Fibroblast of lung (primary cell): ENCODE measurements at regions not wholly inside any gene's neighbourhood (a gene's known extent, or its start where the extent isn't known, plus 50 kb on each side); places are given as distances from the start of the nearest gene placed in this dataset.
"Not testable (repeated sequence)": the region's sequence is repeated elsewhere in the genome, so short reads cannot be mapped to it uniquely, and the experiment has no call there.

Experiments used
- DNase-seq, 2 donors: peaks; one replicate each; pipeline versions ENCODE4 v3.0.0 to v3.0.0-alpha.2; 2010; ENCODE audit warnings: low read depth in 2 of 2
- H2AFZ ChIP-seq: 2 replicates; pipeline ENCODE4 v1.5.1; 2012; ENCODE audit warnings: low read length, control low read depth, inconsistent platforms
- H3K27ac ChIP-seq: 2 replicates; pipeline ENCODE4 v1.5.1; 2011; ENCODE audit warnings: low read length, control low read depth; ENCODE audit not compliant: insufficient read depth
- H3K27me3 ChIP-seq: 2 replicates; pipeline ENCODE4 v1.5.1; 2011; ENCODE audit warnings: mild to moderate bottlenecking, low read length; ENCODE audit not compliant: control insufficient read depth, insufficient read depth
- H3K36me3 ChIP-seq: 2 replicates; pipeline ENCODE4 v1.5.1; 2011; ENCODE audit warnings: low read length; ENCODE audit not compliant: control insufficient read depth, insufficient read depth
- H3K4me1 ChIP-seq: 2 replicates; pipeline ENCODE4 v1.5.1; 2011; ENCODE audit warnings: low read length; ENCODE audit not compliant: control insufficient read depth, insufficient read depth; ENCODE audit errors: extremely low read depth
- H3K4me2 ChIP-seq: 2 replicates; pipeline ENCODE4 v1.5.1; 2011; ENCODE audit warnings: low read length, control low read depth; ENCODE audit not compliant: insufficient read depth; ENCODE audit errors: extremely low read depth
- H3K4me3 ChIP-seq, 4 experiments: fragments of 200-600 bp in 1 of 4; sonication (generic) in 1 of 4; replicated peaks in 1 of 4; 2 replicates each; pipeline ENCODE4 v1.5.1; 2011 to 2016; ENCODE audit warnings: low read length in 4 of 4, low read depth in 3 of 4, mild to moderate bottlenecking in 3 of 4, control low read depth in 2 of 4, inconsistent platforms in 1 of 4, mixed read lengths in 1 of 4; ENCODE audit not compliant: insufficient read depth in 1 of 4; ENCODE audit errors: control extremely low read depth in 1 of 4
- H3K79me2 ChIP-seq: 2 replicates; pipeline ENCODE4 v1.5.1; 2012; ENCODE audit warnings: mild to moderate bottlenecking, low read length, inconsistent platforms; ENCODE audit not compliant: control insufficient read depth, insufficient read depth
- H3K9ac ChIP-seq: 2 replicates; pipeline ENCODE4 v1.5.1; 2011; ENCODE audit warnings: mild to moderate bottlenecking, low read length, control low read depth; ENCODE audit not compliant: insufficient read depth
- H3K9me3 ChIP-seq: 2 replicates; pipeline ENCODE4 v1.5.1; 2012; ENCODE audit warnings: low read depth, low read length; ENCODE audit not compliant: control insufficient read depth, insufficient read depth
- H4K20me1 ChIP-seq: 2 replicates; pipeline ENCODE4 v1.5.1; 2011; ENCODE audit warnings: low read length; ENCODE audit not compliant: control insufficient read depth, insufficient read depth; ENCODE audit errors: extremely low read depth
- EZH2 ChIP-seq: IDR thresholded peaks from 2 replicates; pipeline ENCODE4 v1.5.1; 2012; ENCODE audit warnings: low read length, control low read depth, mild to moderate bottlenecking; ENCODE audit errors: missing control alignments
- TF ChIP-seq, protein P1 (sequence below), 2 donors: IDR thresholded peaks in 1 of 2; conservative IDR thresholded peaks in 1 of 2; 1 replicate in 1 of 2; 2 replicates in 1 of 2; pipeline ENCODE4 v1.5.1; 2011 to 2012; ENCODE audit warnings: low read length in 2 of 2, control low read depth in 1 of 2, inconsistent platforms in 1 of 2, low read depth in 1 of 2, mild to moderate bottlenecking in 1 of 2

DNA sequence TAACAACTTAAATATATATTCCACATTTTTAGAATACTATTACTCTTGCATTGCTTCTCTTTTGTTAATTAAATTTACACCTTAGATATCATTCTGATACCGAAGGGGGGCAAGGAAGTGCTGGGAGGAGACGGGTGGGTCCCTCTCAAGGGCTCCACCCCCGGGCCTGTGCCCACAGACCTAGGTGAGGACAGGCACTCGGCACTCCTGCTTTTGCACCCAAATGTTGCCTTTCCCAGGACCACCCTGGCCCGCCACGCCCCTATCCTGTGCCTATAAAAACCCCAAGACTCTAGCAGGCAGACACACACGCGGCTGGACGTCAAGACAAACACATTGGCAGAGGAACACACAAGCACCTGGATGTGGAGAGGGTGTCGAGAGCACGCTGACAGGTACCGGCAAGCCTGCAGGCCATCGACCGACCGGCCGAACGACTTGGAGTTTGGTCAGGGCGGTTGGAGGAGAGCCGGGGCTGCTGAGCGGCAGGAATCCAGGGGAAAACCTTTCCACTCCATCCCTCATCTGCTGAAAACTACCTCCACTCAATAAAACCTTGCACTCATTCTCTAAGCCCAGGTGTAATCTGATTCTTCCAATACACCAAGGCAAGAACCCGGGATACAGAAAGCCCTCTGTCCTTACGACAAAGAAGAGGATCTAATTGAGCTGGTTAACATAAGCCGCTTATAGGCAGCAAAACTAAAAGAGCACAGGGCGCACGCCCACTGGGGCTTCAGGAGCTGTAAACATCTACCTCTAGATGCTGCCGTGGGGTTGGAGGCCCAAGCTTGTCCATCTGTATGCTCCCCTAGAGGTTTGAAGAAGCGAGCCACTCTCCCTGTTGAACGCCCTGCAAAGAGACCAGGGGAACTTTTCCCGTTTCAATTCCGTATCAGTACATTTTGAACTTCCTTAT lies 197.4 kb upstream of the PRSS16 start:
- no peak overlapping the region for H2AFZ ChIP-seq
- DNase-seq, result no peak

DNA sequence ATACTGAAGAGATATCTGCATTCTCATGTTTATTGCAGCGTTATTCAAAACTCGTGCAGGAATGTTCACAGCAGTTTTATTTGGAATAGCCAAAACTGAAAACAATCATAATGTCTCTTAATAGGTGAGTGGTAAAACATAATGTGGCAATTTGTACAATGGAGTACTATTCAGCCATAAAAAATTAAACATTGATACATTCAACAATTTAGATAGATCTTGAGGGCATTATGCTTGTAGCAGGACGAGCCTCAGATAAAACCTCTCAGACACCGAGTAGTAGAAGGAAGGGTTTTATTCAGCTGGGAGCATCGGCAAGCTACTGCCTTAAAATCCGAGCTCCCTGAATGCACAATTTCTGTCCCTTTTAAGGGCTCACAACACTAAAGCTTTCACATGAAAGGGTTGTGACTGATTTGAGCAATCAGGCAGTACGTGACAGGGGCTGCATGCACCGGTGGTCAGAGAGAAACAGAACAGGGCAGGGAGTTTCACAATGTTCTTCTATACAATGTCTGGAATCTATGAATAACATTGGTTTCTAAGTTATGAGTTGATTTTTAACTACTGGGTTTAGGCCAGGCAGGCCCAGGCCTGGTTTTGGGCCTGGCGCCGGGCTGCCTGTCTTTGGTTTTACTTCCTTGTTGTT lies 195.3 kb upstream of the PRSS16 start:
- not testable (repeated sequence) for H2AFZ ChIP-seq, H3K27ac ChIP-seq, H3K4me1 ChIP-seq, H3K9me3 ChIP-seq, H3K79me2 ChIP-seq, H3K4me2 ChIP-seq, DNase-seq, H4K20me1 ChIP-seq, H3K9ac ChIP-seq, H3K4me3 ChIP-seq, H3K36me3 ChIP-seq, H3K27me3 ChIP-seq

More for the DNA sequence above, 197.4 kb upstream of the PRSS16 start:
- TF ChIP-seq, protein P1, sequence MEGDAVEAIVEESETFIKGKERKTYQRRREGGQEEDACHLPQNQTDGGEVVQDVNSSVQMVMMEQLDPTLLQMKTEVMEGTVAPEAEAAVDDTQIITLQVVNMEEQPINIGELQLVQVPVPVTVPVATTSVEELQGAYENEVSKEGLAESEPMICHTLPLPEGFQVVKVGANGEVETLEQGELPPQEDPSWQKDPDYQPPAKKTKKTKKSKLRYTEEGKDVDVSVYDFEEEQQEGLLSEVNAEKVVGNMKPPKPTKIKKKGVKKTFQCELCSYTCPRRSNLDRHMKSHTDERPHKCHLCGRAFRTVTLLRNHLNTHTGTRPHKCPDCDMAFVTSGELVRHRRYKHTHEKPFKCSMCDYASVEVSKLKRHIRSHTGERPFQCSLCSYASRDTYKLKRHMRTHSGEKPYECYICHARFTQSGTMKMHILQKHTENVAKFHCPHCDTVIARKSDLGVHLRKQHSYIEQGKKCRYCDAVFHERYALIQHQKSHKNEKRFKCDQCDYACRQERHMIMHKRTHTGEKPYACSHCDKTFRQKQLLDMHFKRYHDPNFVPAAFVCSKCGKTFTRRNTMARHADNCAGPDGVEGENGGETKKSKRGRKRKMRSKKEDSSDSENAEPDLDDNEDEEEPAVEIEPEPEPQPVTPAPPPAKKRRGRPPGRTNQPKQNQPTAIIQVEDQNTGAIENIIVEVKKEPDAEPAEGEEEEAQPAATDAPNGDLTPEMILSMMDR (conservative IDR thresholded peaks at IDR 0.05 in 1 of 2, IDR thresholded peaks at IDR 0.05 in 1 of 2; ENCODE audit: low read depth in 1 of 2, low read length in 2 of 2), result no peak
- no peak for TF ChIP-seq EZH2
- Histone ChIP-seq H3K4me1 (no peaks in the 10 kb centered on the region), H3K4me3 (no peak overlapping the region), H3K9me3 (no peaks in the 10 kb centered on the region), H3K27ac (no peak overlapping the region), H3K36me3 (no peaks in the 10 kb centered on the region), H3K27me3 (no peaks in the 10 kb centered on the region), H3K79me2 (no peaks in the 10 kb centered on the region), H3K4me2 (no peak overlapping the region), H4K20me1 (no peaks in the 10 kb centered on the region), H3K9ac (no peak overlapping the region)

DNA sequence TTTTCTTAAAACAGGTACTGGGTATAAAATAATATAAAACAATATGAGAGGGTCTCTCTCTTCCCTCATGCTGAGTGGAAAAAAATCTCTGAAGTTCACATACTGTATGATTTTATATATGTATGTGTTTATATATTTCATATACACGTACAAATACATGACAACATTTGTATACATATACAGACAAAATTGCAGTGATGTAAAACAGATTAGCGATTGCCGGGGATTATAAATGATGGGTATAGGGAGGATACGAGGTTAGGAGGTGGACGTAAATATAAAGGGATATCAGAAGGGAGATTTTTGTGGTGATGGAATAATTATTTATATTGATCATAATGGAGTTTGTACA lies 194.8 kb upstream of the PRSS16 start:
- Histone ChIP-seq H4K20me1 (no peaks in the 10 kb centered on the region), H3K79me2 (no peaks in the 10 kb centered on the region), H3K27me3 (no peaks in the 10 kb centered on the region), H3K9ac (no peak overlapping the region), H3K4me2 (no peak overlapping the region), H3K27ac (no peak overlapping the region), H2AFZ (no peak overlapping the region), H3K36me3 (no peaks in the 10 kb centered on the region), H3K9me3 (no peaks in the 10 kb centered on the region), H3K4me3 (no peak overlapping the region), H3K4me1 (no peaks in the 10 kb centered on the region)
- DNase-seq, result no peak
- no peak for TF ChIP-seq EZH2
- TF ChIP-seq, protein P1 (conservative IDR thresholded peaks at IDR 0.05 in 1 of 2, IDR thresholded peaks at IDR 0.05 in 1 of 2; ENCODE audit: low read depth in 1 of 2, low read length in 2 of 2), result no peak
